Stomach (tissue), 8 donors: ENCODE measurements at regions not wholly inside any gene's neighbourhood (a gene's known extent, or its start where the extent isn't known, plus 50 kb on each side); places are given as distances from the start of the nearest gene placed in this dataset.

ENCODE experiments used
- DNase-seq, 2 donors: peaks; one replicate each; pipeline versions ENCODE4 v3.0.0 to v3.0.0-alpha.2; 2013 to 2019
- H3K27ac ChIP-seq, 5 donors: fragments of 200-600 bp in 4 of 5; sonication (generic) in 4 of 5; one replicate each; pipeline ENCODE4 v1.5.1; 2013 to 2019; ENCODE audit warnings: mild to moderate bottlenecking in 1 of 5, moderate library complexity in 1 of 5
- H3K27me3 ChIP-seq, 3 donors: fragments of 200-600 bp; sonication (generic); one replicate each; pipeline ENCODE4 v1.5.1; 2017 to 2019; ENCODE audit warnings: mixed run types in 1 of 3
- H3K36me3 ChIP-seq, 4 donors: fragments of 200-600 bp; sonication (generic); 1 replicate in 3 of 4; 2 replicates in 1 of 4; pipeline ENCODE4 v1.5.1; 2016 to 2019
- H3K4me1 ChIP-seq, 4 donors: fragments of 200-600 bp; sonication (generic); one replicate each; pipeline ENCODE4 v1.5.1; 2016 to 2019
- H3K4me3 ChIP-seq, 4 donors: fragments of 200-600 bp; sonication (generic) in 3 of 4; one replicate each; pipeline ENCODE4 v1.5.1; 2016 to 2019; ENCODE audit warnings: mild to moderate bottlenecking in 1 of 4
- H3K9me3 ChIP-seq, 4 donors: fragments of 200-600 bp; sonication (generic); one replicate each; pipeline ENCODE4 v1.5.1; 2016 to 2019
- CTCF ChIP-seq, 7 experiments: fragments of 450-650 bp in 4 of 7; fragments of 200-600 bp in 3 of 7; sonication (generic) in 3 of 7; IDR thresholded peaks; one replicate each; pipeline ENCODE4 v1.5.1; 2016 to 2019; ENCODE audit warnings: antibody characterized with exemption in 7 of 7, control low read depth in 2 of 7, mild to moderate bottlenecking in 1 of 7
- EP300 ChIP-seq: sonication (generic); formaldehyde crosslinking; IDR thresholded peaks from one replicate; pipeline ENCODE4 v1.6.1; 2017; ENCODE audit warnings: antibody characterized with exemption
- POLR2A ChIP-seq, 4 donors: fragments of 450-650 bp; IDR thresholded peaks; one replicate each; pipeline ENCODE4 v1.6.1; 2016; ENCODE audit warnings: antibody characterized with exemption in 4 of 4, control low read depth in 2 of 4, mild to moderate bottlenecking in 1 of 4, moderate library complexity in 1 of 4
- POLR2AphosphoS5 ChIP-seq, 3 donors: sonication (generic); formaldehyde crosslinking; IDR thresholded peaks; one replicate each; pipeline ENCODE4 v1.6.1; 2016; ENCODE audit warnings: antibody characterized with exemption in 3 of 3
- WGBS, 5 donors: extraction: QIAGEN DNeasy Blood & Tissue Kit in 3 of 5; methylation state at CpG; one replicate each; pipeline versions ENCODE4 v1.1.5 to v1.1.7; 2013 to 2018; 5-methylcytosine and 5-hydroxymethylcytosine counted together
- intact Hi-C: fragments of 100-400 bp; cut with DNase I; formaldehyde crosslinking; loops from one replicate; pipeline ENCODE4 v1.15.1; 2023; ENCODE audit warnings: low total_unique reads
- donor health status: healthy with polysubstance abuse.
- donor health status: Bipolar disorder and iron deficiency.
- donor health status: healthy.

GRCh38 chr12:17062267-17063036 lies 456.5 kb upstream of the LMO3 start:
- Histone ChIP-seq H3K36me3 (no peaks in the 10 kb centered on the region), H3K4me1 (no peaks in the 10 kb centered on the region), H3K9me3 (no peaks in the 10 kb centered on the region), H3K4me3 (no peak overlapping the region), H3K27me3 (no peaks in the 10 kb centered on the region), H3K27ac (no peak overlapping the region)
- intact Hi-C loops: no loop called here
- 67 to 79% (median 72%) methylated on average over 4 of the region's 4 CpGs for WGBS, 5 donors
- TF ChIP-seq EP300 (no peak), POLR2A (IDR thresholded peaks at IDR 0.05) (no peak), CTCF (IDR thresholded peaks at IDR 0.05) (no peak), POLR2AphosphoS5 (IDR thresholded peaks at IDR 0.05) (no peak)
- no peak for DNase-seq

- Histone ChIP-seq H3K4me1 (no peaks in the 10 kb centered on the region), H3K36me3 (no peaks in the 10 kb centered on the region), H3K27ac (no peak overlapping the region), H3K9me3 (no peaks in the 10 kb centered on the region), H3K27me3 (no peaks in the 10 kb centered on the region), H3K4me3 (no peak overlapping the region)
- intact Hi-C loops: no loop called here
- TF ChIP-seq EP300: no peak
- TF ChIP-seq CTCF (IDR thresholded peaks at IDR 0.05): no peak
- TF ChIP-seq POLR2A (IDR thresholded peaks at IDR 0.05): no peak
- TF ChIP-seq POLR2AphosphoS5 (IDR thresholded peaks at IDR 0.05): no peak
- WGBS, 5 donors: 70 to 85% (median 79%) methylated on average over 5 of the region's 5 CpGs
- DNase-seq: no peak
These were observed 454.3 kb upstream of the LMO3 start for GRCh38 chr12:17060260-17060659.

GRCh38 chr12:17056546-17056945 lies 450.6 kb upstream of the LMO3 start:
- WGBS, 5 donors: 62 to 72% (median 64%) methylated on average over 2 of the region's 2 CpGs
- intact Hi-C loops: no loop called here
- H3K36me3 ChIP-seq: no peaks in the 10 kb centered on the region

DNA sequence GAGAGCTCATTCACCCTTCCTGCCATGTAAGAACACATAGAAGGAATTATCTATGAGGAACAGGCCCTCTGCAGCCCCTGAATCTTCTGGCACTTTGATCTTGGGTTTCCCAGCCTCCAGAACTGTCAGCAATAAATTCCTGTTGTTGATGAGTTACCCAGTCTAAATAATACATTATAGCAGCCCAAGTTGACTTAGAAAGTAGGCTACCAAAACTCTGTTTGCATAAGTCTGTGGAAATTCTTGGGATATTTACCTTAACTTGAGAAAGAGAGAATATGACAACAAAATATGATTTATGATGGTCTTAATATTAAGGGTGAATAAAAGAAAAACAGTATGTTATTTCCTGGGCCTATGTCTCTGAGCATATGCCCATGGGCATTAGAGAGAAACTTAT lies 433.0 kb upstream of the LMO3 start:
- H3K9me3 ChIP-seq: no peaks in the 10 kb centered on the region
- H3K4me1 ChIP-seq: no peaks in the 10 kb centered on the region
- TF ChIP-seq POLR2A (IDR thresholded peaks at IDR 0.05) (no peak), POLR2AphosphoS5 (IDR thresholded peaks at IDR 0.05) (no peak), CTCF (IDR thresholded peaks at IDR 0.05) (no peak), EP300 (no peak)
- H3K27me3 ChIP-seq: no peaks in the 10 kb centered on the region
- no peak overlapping the region for H3K4me3 ChIP-seq
- H3K36me3 ChIP-seq: no peaks in the 10 kb centered on the region
- intact Hi-C loops: no loop called here
- no peak overlapping the region for H3K27ac ChIP-seq
- DNase-seq: no peak

More at GRCh38 chr12:17056546-17056945, 450.6 kb upstream of the LMO3 start:
- H3K4me3 ChIP-seq: no peak overlapping the region
- H3K4me1 ChIP-seq: no peaks in the 10 kb centered on the region
- TF ChIP-seq EP300: no peak
- no peak for TF ChIP-seq CTCF (IDR thresholded peaks at IDR 0.05)
- H3K27me3 ChIP-seq: no peaks in the 10 kb centered on the region
- DNase-seq: no peak
- H3K27ac ChIP-seq: no peak overlapping the region
- H3K9me3 ChIP-seq: no peaks in the 10 kb centered on the region
